ENCODE measurements at regions not wholly inside any gene's neighbourhood (a gene's known extent, or its start where the extent isn't known, plus 50 kb on each side); places are given as distances from the start of the nearest gene placed in this dataset.

DNA sequence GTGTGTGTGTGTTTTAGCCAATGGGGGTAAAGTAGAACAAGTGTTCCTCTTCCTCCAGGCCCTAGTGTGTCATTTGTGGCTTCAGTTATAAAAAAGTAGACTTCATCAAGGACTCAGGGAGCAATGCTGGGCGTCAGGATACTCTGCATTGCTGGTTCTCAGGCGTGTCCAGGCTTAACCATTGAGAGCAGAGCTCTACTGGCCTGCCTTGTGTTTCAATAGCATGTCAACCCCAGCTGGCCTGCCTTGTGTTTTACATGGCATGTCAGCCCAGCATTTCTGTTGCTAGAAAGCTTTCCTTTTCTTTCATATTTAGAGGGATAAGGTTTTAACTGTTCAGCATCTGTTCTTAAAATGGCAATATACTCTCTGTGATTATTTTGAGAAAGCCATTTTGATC is 117.6 kb upstream of the TMPRSS15 start:
- TF ChIP-seq CTCF (IDR thresholded peaks at IDR 0.05) = no peak
- no peak for TF ChIP-seq POLR2AphosphoS5 (IDR thresholded peaks at IDR 0.05)
